ENCODE measurements at regions not wholly inside any gene's neighbourhood (a gene's known extent, or its start where the extent isn't known, plus 50 kb on each side); places are given as distances from the start of the nearest gene placed in this dataset.
"Not testable (repeated sequence)": the region's sequence is repeated elsewhere in the genome, so short reads cannot be mapped to it uniquely, and the experiment has no call there.

- no peak for DNase-seq (ENCODE audit: low read depth in 3 of 3)
Observed at GRCh38 chr3:110391042-110391441, 680.6 kb upstream of the NECTIN3 start.

- DNase-seq (ENCODE audit: low read depth in 3 of 3), result no peak
Observed at GRCh38 chr3:110391640-110392395, 679.8 kb upstream of the NECTIN3 start.

- no peak for DNase-seq (ENCODE audit: low read depth in 3 of 3)
Observed at GRCh38 chr3:110393941-110394340, 677.7 kb upstream of the NECTIN3 start.

GRCh38 chr3:110397115-110397514, 674.5 kb upstream of the NECTIN3 start:
- DNase-seq (ENCODE audit: low read depth in 3 of 3), result no peak

GRCh38 chr3:110400315-110400714, 671.3 kb upstream of the NECTIN3 start:
- DNase-seq (ENCODE audit: low read depth in 3 of 3), result no peak

- no peak for DNase-seq (ENCODE audit: low read depth in 3 of 3)
Observed at GRCh38 chr3:110405830-110406585, 665.6 kb upstream of the NECTIN3 start.

- no peak for DNase-seq (ENCODE audit: low read depth in 3 of 3)
Observed at GRCh38 chr3:110413266-110413665, 658.4 kb upstream of the NECTIN3 start.

GRCh38 chr3:110413807-110414748, 657.5 kb upstream of the NECTIN3 start:
- DNase-seq (ENCODE audit: low read depth in 3 of 3), result no peak

GRCh38 chr3:110414855-110415254, 656.8 kb upstream of the NECTIN3 start:
- DNase-seq (ENCODE audit: low read depth in 3 of 3), result no peak

GRCh38 chr3:110419096-110419495, 652.5 kb upstream of the NECTIN3 start:
- DNase-seq (ENCODE audit: low read depth in 3 of 3), result no peak

- no peak for DNase-seq (ENCODE audit: low read depth in 3 of 3)
Observed at GRCh38 chr3:110419601-110420000, 652.0 kb upstream of the NECTIN3 start.

- DNase-seq (ENCODE audit: low read depth in 3 of 3), result no peak
Observed at GRCh38 chr3:110420158-110420641, 651.4 kb upstream of the NECTIN3 start.

GRCh38 chr3:110423276-110423675, 648.3 kb upstream of the NECTIN3 start:
- DNase-seq (ENCODE audit: low read depth in 3 of 3), result no peak

GRCh38 chr3:110430146-110430545, 641.5 kb upstream of the NECTIN3 start:
- DNase-seq (ENCODE audit: low read depth in 3 of 3), result no peak

- DNase-seq (ENCODE audit: low read depth in 3 of 3), result no peak
Observed at GRCh38 chr3:110436209-110436608, 635.4 kb upstream of the NECTIN3 start.

GRCh38 chr3:110440066-110440653, 631.5 kb upstream of the NECTIN3 start:
- not testable (repeated sequence) for DNase-seq (ENCODE audit: low read depth in 3 of 3)

GRCh38 chr3:110454066-110454465, 617.5 kb upstream of the NECTIN3 start:
- no peak for DNase-seq (ENCODE audit: low read depth in 3 of 3)

- no peak for DNase-seq (ENCODE audit: low read depth in 3 of 3)
Observed at GRCh38 chr3:110456001-110456400, 615.6 kb upstream of the NECTIN3 start.

- DNase-seq (ENCODE audit: low read depth in 3 of 3), result no peak
Observed at GRCh38 chr3:110456438-110457138, 615.0 kb upstream of the NECTIN3 start.

- DNase-seq (ENCODE audit: low read depth in 3 of 3), result no peak
Observed at GRCh38 chr3:110457508-110457907, 614.1 kb upstream of the NECTIN3 start.

GRCh38 chr3:110459021-110459420, 612.6 kb upstream of the NECTIN3 start:
- DNase-seq (ENCODE audit: low read depth in 3 of 3), result no peak
